ENCODE measurements at regions not wholly inside any gene's neighbourhood (a gene's known extent, or its start where the extent isn't known, plus 50 kb on each side); places are given as distances from the start of the nearest gene placed in this dataset.

GRCh38 chr16:51434567-51435198, 283.6 kb upstream of the SALL1 start:
- DNase-seq (ENCODE audit: unreplicated experiment) = no peak
- Mint-ChIP-seq H3K27me3 (ENCODE audit: insufficient read depth, unreplicated experiment) (no peaks in the 10 kb centered on the region), H3K4me1 (ENCODE audit: insufficient read depth, unreplicated experiment) (peaks cover 18% of the 10 kb centered on the region), H3K4me3 (ENCODE audit: unreplicated experiment) (no peak overlapping the region), H3K9me3 (ENCODE audit: unreplicated experiment) (no peaks in the 10 kb centered on the region), H3K27ac (ENCODE audit: low read depth, unreplicated experiment) (no peak overlapping the region), H3K36me3 (ENCODE audit: insufficient read depth, unreplicated experiment) (no peaks in the 10 kb centered on the region)
- POLR2A ChIA-PET = interaction anchor here (0.7 to 1.1 kb wide), 2 partner anchors 10 to 100 kb away, joined by 3 to 7 read pairs; no protein-coding TSS in a partner anchor
- TF ChIP-seq CTCF (IDR thresholded peaks at IDR 0.05; ENCODE audit: unreplicated experiment) = no peak
- CTCF ChIA-PET = interaction anchor here (0.5 to 0.8 kb wide), 2 partner anchors 12 to 1203 kb away, joined by 3 read pairs; no protein-coding TSS in a partner anchor
- intact Hi-C loops (cut with micrococcal nuclease) = no loop called here
- BruUV-seq (replicated peaks) = no TSS peak

- CTCF ChIA-PET = interaction anchor here (0.7 to 1.0 kb wide), 4 partner anchors 13 to 629 kb away, joined by 3 to 4 read pairs (median 3); no protein-coding TSS in a partner anchor
- POLR2A ChIA-PET = interaction anchor here (0.7 to 1.1 kb wide), 2 partner anchors 11 to 101 kb away, joined by 3 to 7 read pairs; no protein-coding TSS in a partner anchor
- intact Hi-C loops (cut with micrococcal nuclease) = no loop called here
- Mint-ChIP-seq H3K36me3 (ENCODE audit: insufficient read depth, unreplicated experiment) (no peaks in the 10 kb centered on the region), H3K4me1 (ENCODE audit: insufficient read depth, unreplicated experiment) (peaks cover 18% of the 10 kb centered on the region), H3K27me3 (ENCODE audit: insufficient read depth, unreplicated experiment) (no peaks in the 10 kb centered on the region), H3K9me3 (ENCODE audit: unreplicated experiment) (no peaks in the 10 kb centered on the region), H3K4me3 (ENCODE audit: unreplicated experiment) (no peak overlapping the region), H3K27ac (ENCODE audit: low read depth, unreplicated experiment) (no peak overlapping the region)
- no peak for TF ChIP-seq CTCF (IDR thresholded peaks at IDR 0.05; ENCODE audit: unreplicated experiment)
- BruUV-seq (replicated peaks) = no TSS peak
- DNase-seq (ENCODE audit: unreplicated experiment) = no peak
Observed at GRCh38 chr16:51433599-51433998, 282.5 kb upstream of the SALL1 start.

GRCh38 chr16:51431517-51432241, 280.6 kb upstream of the SALL1 start:
- intact Hi-C loops (cut with micrococcal nuclease) = no loop called here
- ChIA-PET POLR2A (interaction anchor here (2.0 to 3.7 kb wide), 2 partner anchors 11 to 23 kb away, joined by 8 to 13 read pairs; no protein-coding TSS in a partner anchor), CTCF (interaction anchor here (1.1 kb wide), 1 partner anchor 19 kb away, joined by 3 read pairs; no protein-coding TSS in a partner anchor)

More at GRCh38 chr16:51431517-51432241, 280.6 kb upstream of the SALL1 start:
- H3K36me3 Mint-ChIP-seq (ENCODE audit: insufficient read depth, unreplicated experiment) = no peaks in the 10 kb centered on the region
- no peak for TF ChIP-seq CTCF (IDR thresholded peaks at IDR 0.05; ENCODE audit: unreplicated experiment)
- peak overlapping the region; percentile 8 for H3K4me3 Mint-ChIP-seq (ENCODE audit: unreplicated experiment)
- H3K27ac Mint-ChIP-seq (ENCODE audit: low read depth, unreplicated experiment) = peak overlapping the region; percentile 79
- no TSS peak for BruUV-seq (replicated peaks)
- H3K4me1 Mint-ChIP-seq (ENCODE audit: insufficient read depth, unreplicated experiment) = peaks cover 24% of the 10 kb centered on the region
- no peaks in the 10 kb centered on the region for H3K27me3 Mint-ChIP-seq (ENCODE audit: insufficient read depth, unreplicated experiment)
- peak; percentile 95 for DNase-seq (ENCODE audit: unreplicated experiment)
- no peaks in the 10 kb centered on the region for H3K9me3 Mint-ChIP-seq (ENCODE audit: unreplicated experiment)
